Nephron (organoid): ENCODE measurements at regions not wholly inside any gene's neighbourhood (a gene's known extent, or its start where the extent isn't known, plus 50 kb on each side); places are given as distances from the start of the nearest gene placed in this dataset.

Experiments
- H3K27ac Mint-ChIP-seq, 3 experiments: 2 replicates each; pipeline ENCODE4 v1.8.0; 2020; ENCODE audit warnings: mixed read lengths in 3 of 3, mild to moderate bottlenecking in 2 of 3, moderate library complexity in 1 of 3
- H3K27me3 Mint-ChIP-seq: 2 replicates; pipeline ENCODE4 v1.8.0; 2021; ENCODE audit warnings: low read depth, mild to moderate bottlenecking, moderate library complexity, mixed read lengths
- H3K36me3 Mint-ChIP-seq: 2 replicates; pipeline ENCODE4 v1.8.0; 2020; ENCODE audit warnings: low read depth, mixed read lengths
- H3K4me1 Mint-ChIP-seq: 2 replicates; pipeline ENCODE4 v1.8.0; 2020; ENCODE audit warnings: mixed read lengths
- H3K4me3 Mint-ChIP-seq, 3 experiments: 2 replicates each; pipeline ENCODE4 v1.8.0; 2020; ENCODE audit warnings: mild to moderate bottlenecking in 3 of 3, mixed read lengths in 3 of 3, moderate library complexity in 2 of 3
- H3K9me3 Mint-ChIP-seq: 2 replicates; pipeline ENCODE4 v1.8.0; 2020; ENCODE audit warnings: mixed read lengths
- CTCF ChIP-seq, 3 experiments: fragments of 200-600 bp; sonication (generic); IDR thresholded peaks; one replicate each; pipeline ENCODE4 v1.5.0; 2021; ENCODE audit warnings: antibody characterized with exemption in 3 of 3; ENCODE audit not compliant: unreplicated experiment in 3 of 3

GRCh38 chr7:25926891-25927625 lies 224.9 kb upstream of the NFE2L3 start:
- Mint-ChIP-seq H3K36me3 (no peaks in the 10 kb centered on the region), H3K27ac (no peak overlapping the region), H3K27me3 (no peaks in the 10 kb centered on the region), H3K4me3 (no peak overlapping the region), H3K9me3 (peaks cover 15% of the 10 kb centered on the region), H3K4me1 (no peaks in the 10 kb centered on the region)
- no peak for TF ChIP-seq CTCF (IDR thresholded peaks at IDR 0.05; ENCODE audit: unreplicated experiment in 3 of 3)

GRCh38 chr7:25927626-25927978 lies 224.4 kb upstream of the NFE2L3 start:
- H3K4me3 Mint-ChIP-seq = no peak overlapping the region
- H3K9me3 Mint-ChIP-seq = peaks cover 19% of the 10 kb centered on the region
- H3K27ac Mint-ChIP-seq = no peak overlapping the region
- no peaks in the 10 kb centered on the region for H3K36me3 Mint-ChIP-seq
- TF ChIP-seq CTCF (IDR thresholded peaks at IDR 0.05; ENCODE audit: unreplicated experiment in 3 of 3) = no peak
- no peaks in the 10 kb centered on the region for H3K27me3 Mint-ChIP-seq
- no peaks in the 10 kb centered on the region for H3K4me1 Mint-ChIP-seq

DNA sequence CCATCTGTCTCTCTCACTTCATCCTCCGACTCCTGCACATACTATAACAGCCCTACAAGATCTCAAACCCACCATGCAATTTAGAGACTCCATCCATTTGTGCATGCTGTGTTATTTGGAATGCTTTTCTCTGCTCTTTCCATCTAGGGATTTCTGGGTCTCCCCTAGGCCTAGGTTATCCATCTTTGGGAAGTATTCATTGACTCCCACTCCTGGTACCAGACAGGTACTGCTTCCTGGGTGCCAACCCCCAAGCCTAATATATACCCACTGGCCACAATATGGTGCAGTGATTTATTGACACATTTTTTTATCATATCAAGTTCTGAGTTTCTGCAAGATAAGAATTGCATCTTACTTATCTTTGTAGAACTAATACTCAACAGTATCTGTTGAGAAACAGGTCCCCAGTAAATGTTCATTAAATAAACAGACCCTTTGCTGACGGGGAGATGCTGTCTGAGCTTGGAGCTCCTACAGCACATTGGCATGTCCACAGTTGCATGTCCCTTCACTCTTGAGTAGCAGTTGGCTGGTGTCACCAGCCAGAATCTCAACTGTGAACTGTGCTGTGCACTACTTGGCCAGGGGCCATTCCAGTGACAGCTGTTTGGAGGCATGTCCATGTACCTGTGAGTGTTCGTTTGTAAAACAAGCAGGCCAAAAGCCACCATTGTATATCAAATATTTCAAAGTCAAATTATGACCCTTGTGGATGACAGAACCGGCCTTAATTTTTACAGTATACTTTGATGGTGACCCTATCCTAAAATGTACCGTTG lies 223.3 kb upstream of the NFE2L3 start:
- Mint-ChIP-seq H3K4me3 (no peak overlapping the region), H3K4me1 (no peaks in the 10 kb centered on the region), H3K9me3 (peaks cover 30% of the 10 kb centered on the region), H3K27ac (no peak overlapping the region), H3K27me3 (no peaks in the 10 kb centered on the region), H3K36me3 (peaks cover 6% of the 10 kb centered on the region)
- TF ChIP-seq CTCF (IDR thresholded peaks at IDR 0.05; ENCODE audit: unreplicated experiment in 3 of 3) = no peak

- no peak overlapping the region for H3K27ac Mint-ChIP-seq
- no peaks in the 10 kb centered on the region for H3K27me3 Mint-ChIP-seq
- H3K36me3 Mint-ChIP-seq = peaks cover 12% of the 10 kb centered on the region
- peaks cover 37% of the 10 kb centered on the region for H3K9me3 Mint-ChIP-seq
- TF ChIP-seq CTCF (IDR thresholded peaks at IDR 0.05; ENCODE audit: unreplicated experiment in 3 of 3) = no peak
- no peak overlapping the region for H3K4me3 Mint-ChIP-seq
- no peaks in the 10 kb centered on the region for H3K4me1 Mint-ChIP-seq
These were observed 222.6 kb upstream of the NFE2L3 start for GRCh38 chr7:25929448-25929847.

GRCh38 chr7:25930492-25931048 lies 221.4 kb upstream of the NFE2L3 start:
- H3K4me1 Mint-ChIP-seq = no peaks in the 10 kb centered on the region
- peaks cover 46% of the 10 kb centered on the region for H3K9me3 Mint-ChIP-seq
- no peak overlapping the region for H3K4me3 Mint-ChIP-seq
- H3K27ac Mint-ChIP-seq = no peak overlapping the region
- H3K27me3 Mint-ChIP-seq = no peaks in the 10 kb centered on the region
- TF ChIP-seq CTCF (IDR thresholded peaks at IDR 0.05; ENCODE audit: unreplicated experiment in 3 of 3) = no peak
- H3K36me3 Mint-ChIP-seq = peaks cover 15% of the 10 kb centered on the region
